ENCODE measurements at regions not wholly inside any gene's neighbourhood (a gene's known extent, or its start where the extent isn't known, plus 50 kb on each side); places are given as distances from the start of the nearest gene placed in this dataset.

DNA sequence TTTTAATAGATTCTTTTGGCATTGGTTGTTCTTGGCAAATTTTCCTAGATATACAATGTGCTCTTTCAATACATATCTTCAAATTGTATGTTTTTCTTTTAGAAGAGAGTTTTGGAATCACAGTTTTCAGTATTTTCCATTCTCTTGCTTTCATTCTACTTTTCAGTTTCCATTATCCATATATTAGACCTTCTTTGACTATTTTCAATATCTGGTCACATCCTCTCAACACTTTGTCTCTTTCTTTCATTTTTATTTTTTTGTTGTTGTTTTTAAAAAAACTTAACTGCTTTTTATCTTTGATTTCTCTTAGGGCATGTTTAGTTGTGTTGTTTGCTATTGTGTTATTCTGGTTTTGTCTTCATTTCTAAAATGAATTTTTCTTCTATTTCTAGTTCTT is 59.9 kb upstream of the CLMN start:
- TF ChIP-seq ZNF274 (IDR thresholded peaks at IDR 0.05; ENCODE audit: insufficient read depth, insufficient read length), result no peak
- TF ChIP-seq REST (IDR thresholded peaks at IDR 0.05; ENCODE audit: low read depth, low read length), result no peak
- TF ChIP-seq POLR2A (IDR thresholded peaks at IDR 0.05; ENCODE audit: low read depth, low read length), result no peak

All from GM12878 (cell line).